Glomerular visceral epithelial cell (primary cell): ENCODE measurements at regions not wholly inside any gene's neighbourhood (a gene's known extent, or its start where the extent isn't known, plus 50 kb on each side); places are given as distances from the start of the nearest gene placed in this dataset.
A peak's percentile ranks its signal among the peaks of the same experiment; 100 is the strongest.

Source experiments
- DNase-seq: peaks from one replicate; pipeline ENCODE4 v3.0.0-alpha.2; 2016; ENCODE audit errors: extremely low spot score

DNA sequence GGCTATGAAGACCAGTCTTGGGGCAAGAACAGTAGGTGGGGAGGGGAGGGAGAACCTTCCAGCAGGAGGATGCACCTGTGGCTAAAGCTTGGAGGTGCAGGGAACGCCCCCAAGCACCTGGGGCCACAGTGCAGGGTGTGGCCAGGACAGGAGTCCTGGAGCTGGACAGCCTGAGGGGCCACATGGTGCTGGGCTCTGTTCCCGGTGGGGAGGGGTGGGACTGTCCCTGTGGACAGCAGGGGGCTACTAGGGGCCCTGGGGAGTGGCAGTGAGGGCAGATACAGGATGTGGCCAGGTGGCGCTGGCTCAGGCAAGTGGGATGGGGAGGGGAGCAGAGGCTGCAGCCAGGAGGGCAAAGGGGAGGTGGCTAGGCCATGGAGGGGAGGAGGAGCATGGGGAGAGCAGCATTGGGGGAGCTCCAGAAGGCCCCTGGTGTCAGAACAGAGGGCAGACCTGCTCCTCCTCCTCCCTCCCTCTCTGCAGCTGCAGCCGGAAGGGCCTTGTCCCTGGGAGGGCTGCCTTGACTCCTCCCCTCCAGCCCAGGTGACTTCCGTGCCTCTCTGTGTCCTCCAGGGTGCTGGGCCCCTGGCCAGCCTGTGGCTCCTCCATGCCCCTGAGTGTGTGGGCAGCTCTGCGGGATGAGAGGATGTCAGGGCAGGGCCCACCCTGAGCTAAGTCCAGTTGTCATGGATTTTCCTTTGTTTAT lies 68.4 kb upstream of the DLK1 start:
- DNase-seq, result no peak

DNA sequence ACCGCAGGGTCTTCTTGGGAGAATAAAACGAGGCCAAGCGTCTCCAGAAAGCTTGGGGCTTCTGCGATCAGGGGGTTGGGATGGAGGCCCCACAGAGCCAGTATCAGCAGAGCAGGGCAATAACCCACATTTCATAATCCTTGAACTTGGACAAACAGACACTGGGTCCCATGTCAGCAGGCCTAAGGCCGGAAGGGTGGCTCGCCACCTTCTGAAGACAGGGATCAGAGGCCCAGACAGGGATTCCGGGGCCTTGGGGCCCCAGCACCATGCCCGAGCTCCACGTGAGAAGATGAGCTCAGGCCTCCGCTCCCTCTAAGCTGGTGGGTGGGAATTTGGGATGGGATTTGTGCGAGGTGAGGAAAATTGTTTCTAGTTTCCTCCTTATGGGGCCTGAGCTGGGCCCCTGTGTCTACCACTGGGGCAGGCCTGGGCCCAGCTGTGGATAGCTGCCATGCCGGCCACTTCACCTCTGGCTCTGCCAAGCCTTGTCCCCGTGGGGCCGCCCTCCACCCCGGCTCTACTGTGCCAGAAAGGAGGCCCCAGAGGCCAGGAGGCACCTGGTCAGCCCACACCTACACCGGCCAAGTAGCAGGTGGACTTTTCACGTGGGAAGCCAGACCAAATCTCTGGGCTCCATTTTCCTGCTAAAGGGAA lies 67.2 kb upstream of the DLK1 start:
- no peak for DNase-seq

DNA sequence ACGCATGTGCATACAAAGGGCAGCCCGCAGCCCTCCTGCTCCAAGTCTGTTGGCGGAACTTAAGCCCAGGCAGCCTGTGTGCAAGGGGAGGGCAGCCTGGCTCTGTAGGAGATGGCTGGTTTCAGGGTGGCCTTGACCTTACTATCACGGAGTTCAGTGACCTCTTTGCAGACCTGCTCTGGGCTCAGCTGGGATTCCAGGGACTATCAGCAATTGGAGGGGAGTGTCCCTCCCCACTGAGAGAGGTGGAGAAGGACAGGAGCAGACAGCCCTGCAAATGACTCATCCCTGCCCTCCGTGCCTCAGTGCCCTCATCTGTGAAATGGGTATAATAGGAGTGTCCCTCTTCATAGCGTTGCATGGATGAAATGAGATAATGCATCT lies 66.2 kb upstream of the DLK1 start:
- DNase-seq, result no peak

DNA sequence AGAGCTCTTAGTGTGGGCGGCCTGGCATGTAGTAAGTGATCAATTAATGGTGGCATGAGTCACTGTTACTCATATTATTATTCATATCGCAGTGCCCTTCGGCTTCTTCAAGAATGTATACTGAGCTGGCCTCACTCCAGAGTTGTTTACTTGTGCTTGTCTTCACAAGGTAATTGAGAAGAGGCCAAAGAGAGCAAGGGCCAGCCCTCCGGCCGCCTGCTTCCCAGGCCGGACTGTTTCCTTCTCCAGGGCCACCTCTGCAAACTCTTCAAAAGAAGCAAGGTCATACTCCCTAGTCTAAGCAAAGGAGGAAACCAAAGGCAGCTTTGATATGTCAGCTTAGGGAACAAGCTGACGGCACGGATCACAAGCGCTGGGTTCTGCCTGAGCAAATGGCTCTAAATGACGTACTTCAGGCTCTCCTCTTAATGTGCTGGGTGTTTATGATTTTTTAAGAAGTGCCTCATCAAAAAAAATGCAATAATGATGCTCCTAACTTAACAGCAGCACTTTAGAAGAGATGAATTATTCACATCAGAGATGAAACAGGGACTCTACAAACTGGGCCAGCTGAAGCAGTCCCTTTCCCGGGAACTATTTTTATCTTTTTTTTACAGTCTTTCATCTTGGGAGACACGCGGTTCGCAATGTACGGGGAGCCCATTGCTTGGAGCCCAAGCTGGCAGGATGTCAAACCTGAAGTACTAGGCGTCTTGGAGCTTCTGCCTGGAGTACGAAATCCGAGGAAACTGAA lies 65.6 kb upstream of the DLK1 start:
- DNase-seq, result no peak

DNA sequence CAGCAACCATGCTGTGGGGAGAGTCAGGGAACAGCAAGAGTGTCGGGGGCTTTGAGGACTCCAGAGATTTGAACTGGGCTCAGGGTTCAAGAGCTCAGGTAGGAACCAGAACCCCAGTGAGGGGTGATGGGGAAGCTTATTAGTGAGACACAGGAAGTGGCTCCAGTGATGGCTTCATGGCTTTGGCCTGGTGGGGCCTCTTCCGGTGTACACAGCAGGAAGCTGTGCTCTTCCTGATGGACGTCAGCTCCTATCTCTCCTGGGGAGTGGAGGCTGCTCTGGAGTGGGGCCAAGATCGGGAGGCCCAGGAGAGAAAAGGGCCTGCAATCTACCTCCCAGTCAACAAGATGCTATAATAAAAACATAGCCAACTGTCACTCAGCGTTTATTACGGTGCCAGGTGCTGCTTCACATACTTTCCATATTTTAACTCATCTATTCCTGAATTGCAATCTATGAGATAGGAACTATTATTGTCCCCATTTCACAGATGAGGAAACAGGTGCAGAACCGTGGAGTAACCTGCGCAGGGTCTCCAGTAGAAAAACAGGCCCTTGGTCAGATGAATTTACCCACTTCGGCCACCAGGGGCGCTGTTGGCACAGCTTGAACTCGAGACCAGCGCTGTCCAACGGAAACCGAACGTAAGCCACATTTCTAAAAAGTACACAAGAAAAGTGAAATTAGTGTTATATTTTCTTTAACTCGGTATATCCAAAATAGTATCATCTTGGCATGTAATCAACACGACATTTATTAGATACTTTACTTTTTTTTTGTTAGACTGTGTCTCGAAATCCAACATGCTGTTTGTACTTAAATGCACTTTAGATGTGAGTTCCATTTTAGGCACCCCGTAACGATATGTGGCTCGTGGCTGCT lies 63.6 kb upstream of the DLK1 start:
- peak; percentile 57 for DNase-seq

DNA sequence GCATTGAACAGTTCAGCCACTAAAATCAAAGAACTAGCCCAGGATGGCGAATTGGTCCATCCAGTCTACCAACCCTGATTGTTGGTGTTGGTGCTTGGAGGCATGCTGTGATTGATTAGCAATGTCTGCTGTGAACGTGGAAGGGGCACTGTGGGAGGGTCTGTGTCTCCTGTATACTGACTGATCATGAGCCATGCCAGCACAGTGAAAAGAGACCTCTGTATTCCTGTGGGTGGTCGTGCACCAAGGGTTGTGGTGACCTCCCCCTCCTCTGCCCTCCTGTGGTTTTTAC lies 63.0 kb upstream of the DLK1 start:
- no peak for DNase-seq

DNA sequence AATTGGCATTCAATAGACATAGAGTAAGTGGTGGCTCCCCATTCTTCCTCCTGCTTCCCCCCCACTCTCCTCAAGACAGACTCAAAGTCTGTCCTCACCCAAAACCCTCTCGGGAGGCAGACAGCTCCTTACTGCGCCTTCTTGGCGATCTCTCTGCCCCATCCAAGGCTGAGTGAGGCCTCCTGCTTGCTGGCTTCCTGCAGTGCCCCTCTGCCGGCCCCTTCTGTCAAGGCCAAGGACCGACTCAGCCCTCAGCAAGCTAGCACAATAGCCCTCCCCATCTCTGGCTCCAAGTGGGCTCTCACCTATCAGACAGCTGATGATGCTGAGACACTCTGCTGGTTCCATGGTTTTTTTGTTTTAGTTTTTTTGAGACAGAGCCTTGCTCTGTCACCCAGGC lies 62.5 kb upstream of the DLK1 start:
- DNase-seq, result no peak

DNA sequence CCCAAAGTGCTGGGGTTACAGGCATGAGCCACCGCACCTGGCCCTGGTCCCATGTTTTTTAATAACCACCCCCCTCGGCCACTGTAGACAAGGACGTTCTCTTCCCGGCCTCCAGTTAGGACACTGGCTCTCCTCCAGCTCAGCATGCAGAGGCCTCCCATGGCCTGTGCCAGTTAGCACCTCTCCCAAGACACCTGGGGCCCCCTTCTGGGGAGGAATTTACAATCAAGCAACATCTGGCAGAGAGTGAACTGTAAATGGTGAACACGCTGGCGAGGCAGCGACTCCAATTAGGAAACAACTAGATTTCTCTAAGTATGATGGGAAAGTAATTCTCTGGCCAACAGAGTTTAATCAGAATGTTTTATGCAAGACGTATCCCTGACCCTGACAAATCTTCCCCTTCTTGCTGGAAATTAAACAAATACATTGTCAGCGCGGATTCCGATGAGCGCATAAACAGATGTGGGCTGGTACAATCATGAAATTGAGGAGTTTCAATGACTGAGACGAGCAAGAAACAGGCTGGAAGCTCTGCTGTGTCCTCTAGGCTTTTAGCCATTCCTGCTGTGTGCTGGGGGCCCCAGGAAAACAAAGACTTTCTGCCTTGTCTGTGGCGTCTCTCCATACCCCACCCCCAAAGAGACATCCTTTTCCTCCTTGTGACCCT lies 61.7 kb upstream of the DLK1 start:
- DNase-seq, result no peak

DNA sequence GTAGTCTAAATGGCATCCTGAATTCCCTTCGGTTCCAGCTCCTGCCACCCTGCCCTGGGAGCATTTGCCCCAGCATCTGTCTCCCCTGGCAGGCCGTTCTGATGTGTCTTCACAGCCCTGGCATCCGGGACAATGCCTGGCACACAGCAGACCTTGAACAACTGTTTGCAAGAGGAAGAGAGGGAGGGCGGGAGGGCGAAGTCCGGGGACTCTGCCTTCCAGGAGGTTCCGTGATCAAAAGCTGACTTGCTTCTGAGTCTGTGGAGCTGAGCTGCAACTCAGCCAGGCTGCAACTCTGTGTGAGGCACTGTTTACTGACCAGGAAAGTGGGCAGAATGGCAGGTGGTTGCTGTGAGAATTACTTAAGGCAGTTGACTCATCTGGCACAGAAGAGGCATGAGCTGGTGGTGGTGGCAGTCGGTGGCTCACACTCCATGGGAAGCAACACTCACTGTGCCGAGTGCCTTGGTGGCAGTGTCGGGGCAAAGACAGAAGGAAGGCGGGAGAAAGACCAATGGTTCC lies 61.1 kb upstream of the DLK1 start:
- DNase-seq, result no peak

DNA sequence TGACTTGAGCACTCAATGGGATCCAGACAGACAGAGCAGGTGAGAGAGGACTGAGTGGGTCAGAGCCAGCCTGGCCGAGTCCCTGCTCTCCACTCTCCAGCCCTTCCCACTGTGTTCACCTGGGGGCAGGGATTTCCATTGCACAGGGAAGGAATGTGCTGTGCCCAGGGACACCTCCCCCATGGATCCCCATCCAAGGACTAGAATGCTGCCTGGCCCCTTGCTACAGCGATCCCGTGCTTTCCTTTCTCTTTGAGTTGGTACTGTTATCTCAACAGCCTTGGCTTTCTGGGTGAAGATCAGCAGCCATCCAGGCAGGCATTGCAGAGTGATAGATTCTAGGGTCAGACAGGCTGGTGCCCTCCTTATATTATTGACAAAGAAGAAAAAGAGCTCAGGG lies 60.3 kb upstream of the DLK1 start:
- DNase-seq, result no peak

DNA sequence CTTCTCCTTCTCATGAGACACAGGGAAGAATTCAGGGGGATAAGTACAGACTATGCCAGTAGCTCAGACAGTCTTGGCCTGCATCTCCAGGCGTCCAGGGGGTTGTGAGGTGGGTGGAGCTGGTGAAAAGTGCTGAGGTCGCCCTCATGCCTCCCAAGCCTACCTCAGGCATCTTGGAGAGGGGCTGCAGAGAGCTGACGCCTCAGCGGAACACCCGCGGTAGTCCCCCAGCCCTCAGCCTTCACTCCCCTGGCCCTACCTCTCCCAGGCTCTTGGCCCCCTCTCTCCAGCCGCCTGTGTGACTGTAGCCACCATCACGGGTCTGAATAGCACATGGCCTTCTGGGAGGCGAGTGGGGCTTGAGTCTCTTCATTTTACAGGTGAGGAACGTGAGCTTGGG lies 59.8 kb upstream of the DLK1 start:
- no peak for DNase-seq

DNA sequence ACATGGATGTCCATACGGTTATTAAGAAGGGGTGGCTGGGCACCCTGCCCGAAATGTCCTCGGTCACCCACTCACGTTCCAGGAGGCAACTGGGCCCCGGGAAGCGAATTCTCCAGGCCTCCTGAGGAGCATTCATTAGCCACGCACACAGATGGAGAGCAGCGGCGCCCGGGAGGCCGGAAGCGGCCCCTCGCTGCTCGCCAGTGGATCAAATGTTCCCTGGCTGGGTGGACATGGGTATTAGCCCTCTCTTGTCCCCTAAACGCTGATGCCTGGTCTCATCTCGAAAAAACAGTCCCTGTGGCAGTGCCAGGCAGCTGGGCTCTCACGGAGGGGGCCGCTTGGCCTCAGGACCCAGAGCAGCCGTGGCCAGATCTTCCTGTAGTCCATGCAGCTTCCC lies 59.0 kb upstream of the DLK1 start:
- DNase-seq, result no peak

DNA sequence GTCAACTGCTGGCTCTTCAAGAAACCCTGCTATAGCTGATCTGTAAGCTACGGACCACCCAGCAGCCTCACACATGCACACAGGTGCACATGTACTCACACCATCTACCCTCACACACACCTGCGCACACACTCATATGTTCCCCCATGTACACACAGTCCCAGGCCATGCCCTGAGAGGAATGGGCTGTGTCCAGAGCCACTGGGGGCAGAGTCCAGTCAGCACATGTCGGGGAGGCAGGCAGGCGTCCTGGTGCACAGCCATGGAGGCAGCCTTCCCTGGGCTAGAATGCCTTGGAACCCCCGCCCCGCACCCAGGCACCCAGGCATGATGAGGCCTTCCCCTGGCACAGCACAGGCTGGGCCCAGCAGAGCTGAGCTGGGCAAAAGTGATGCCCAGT lies 58.3 kb upstream of the DLK1 start:
- DNase-seq, result no peak

DNA sequence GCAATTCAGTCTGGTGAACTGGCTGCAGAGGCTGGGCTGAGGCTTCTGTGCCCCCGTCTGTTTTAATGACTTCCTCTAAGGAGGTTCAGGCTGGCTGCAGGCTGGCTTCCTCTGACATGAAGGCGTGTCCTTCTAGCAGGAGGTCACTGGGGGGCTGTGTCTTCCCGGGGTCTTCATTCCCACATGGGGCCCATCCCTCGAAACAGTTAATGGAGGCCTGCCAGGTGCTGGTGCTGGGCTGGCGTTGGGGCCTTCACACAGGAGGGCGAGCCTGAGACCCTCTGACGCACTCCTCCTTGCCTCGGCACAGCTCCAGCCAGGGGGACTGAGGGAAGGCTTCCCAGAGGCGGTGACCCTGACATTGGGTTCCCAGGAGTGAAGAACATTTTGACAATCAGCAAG lies 57.7 kb upstream of the DLK1 start:
- DNase-seq, result no peak

DNA sequence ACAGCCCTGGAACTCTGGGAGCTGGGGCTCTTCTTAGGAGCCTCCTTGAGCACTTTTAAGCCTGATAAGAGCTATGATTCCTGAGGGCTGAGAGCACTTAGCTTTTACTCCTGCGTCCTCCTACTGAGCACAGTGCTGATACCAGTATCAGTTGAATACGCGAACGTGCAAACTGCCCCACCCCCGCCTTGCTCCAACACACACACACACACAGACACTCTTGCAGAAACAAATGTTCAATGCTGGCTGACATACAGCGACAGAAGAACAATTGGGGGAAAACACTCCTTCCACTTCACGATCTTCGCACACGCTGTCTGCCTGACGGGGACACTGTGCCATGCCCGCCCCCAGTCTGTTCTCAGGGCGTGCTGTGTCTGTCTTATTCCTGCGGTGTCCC lies 57.2 kb upstream of the DLK1 start:
- no peak for DNase-seq

DNA sequence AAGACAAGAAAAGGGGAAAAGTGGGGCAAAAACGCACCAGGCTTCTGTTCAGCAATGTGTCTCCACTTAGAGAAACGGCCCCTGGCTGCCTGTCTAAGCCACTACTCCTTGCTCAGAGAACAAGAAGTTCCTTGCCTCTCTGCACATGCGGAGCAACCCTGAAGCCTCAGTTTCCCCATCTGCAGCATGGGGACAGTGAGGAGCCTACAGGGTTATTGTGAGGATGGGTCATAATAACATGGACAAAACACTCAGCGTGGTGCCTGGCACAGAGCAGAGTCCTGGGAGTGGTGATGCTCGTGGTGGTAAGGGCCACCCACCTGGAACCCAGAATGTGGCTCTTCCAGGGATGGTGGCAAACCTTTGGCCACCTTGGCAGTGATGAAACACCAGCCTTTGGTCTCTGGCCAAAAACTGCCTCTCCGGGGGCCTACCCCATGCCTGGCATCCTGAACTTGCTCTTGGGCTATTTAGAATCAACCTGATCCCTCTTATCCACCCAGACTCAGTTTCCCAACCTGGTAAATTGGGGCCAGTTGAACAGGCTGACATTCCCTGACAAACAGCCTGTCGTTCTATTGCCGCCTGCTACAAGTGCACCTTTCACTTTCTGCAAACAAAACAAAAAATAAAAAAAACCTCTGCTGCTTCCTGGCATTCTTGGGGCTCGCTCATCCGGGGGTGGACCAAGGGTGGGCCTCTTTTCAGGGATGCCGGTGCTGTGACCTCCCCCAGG lies 56.5 kb upstream of the DLK1 start:
- DNase-seq, result no peak

DNA sequence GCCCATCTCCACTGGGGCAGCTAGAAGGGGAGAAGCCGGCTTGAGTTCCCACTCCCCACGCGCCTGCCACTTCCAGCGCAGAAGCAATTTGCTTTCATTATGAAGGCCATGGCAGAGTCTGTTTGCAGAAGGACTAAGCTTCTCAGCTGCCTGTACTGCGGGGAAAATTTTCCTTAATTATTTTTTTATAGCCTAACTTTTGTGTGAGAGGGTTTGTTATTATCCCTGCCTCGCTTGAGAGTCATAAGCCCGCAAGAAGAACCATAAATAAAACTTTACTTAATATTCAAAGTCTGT lies 56.0 kb upstream of the DLK1 start:
- DNase-seq, result no peak

DNA sequence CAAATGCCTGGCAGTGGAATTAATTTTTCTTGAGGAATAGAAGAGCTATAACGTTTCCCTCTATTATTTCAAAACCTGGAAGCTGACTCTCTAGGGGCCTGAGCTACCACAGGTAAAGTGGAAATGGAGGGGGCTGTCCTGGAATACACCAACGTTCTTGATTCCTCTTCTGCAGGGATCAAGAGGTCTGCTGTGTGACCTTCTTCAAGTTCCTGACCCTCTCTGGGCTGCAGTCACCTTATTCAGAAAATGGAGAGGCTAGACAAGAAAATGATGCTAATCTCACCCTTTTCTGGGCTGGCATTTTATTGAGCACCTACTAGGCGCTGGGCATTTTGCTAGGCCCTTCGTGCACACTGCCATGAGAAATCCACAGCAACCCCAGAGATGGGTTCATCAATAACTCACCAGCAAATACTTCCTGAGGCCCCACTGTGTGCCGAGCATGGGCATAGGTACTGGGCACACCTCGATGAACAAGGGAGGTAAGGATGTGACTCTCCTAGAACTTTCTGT lies 55.2 kb upstream of the DLK1 start:
- DNase-seq, result no peak

DNA sequence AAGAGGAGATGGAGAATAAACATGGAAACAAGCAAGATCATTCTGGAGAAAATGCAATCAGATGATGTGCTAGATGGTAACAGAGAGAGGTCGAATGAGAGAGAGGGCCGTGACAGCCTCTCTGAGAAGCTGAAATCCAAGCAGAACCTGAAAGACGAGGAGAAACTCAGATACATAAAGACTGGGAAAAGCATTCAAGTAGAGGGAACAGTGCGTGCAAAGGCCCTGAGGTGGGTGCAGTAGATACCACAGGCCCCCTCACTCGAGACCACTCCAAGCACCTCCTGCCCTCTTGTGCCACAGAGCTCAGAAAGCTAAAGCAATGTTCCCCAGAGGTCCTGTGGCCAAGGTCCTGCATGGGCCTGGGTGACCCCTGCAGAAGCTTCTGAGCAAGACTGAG lies 54.8 kb upstream of the DLK1 start:
- DNase-seq, result no peak

DNA sequence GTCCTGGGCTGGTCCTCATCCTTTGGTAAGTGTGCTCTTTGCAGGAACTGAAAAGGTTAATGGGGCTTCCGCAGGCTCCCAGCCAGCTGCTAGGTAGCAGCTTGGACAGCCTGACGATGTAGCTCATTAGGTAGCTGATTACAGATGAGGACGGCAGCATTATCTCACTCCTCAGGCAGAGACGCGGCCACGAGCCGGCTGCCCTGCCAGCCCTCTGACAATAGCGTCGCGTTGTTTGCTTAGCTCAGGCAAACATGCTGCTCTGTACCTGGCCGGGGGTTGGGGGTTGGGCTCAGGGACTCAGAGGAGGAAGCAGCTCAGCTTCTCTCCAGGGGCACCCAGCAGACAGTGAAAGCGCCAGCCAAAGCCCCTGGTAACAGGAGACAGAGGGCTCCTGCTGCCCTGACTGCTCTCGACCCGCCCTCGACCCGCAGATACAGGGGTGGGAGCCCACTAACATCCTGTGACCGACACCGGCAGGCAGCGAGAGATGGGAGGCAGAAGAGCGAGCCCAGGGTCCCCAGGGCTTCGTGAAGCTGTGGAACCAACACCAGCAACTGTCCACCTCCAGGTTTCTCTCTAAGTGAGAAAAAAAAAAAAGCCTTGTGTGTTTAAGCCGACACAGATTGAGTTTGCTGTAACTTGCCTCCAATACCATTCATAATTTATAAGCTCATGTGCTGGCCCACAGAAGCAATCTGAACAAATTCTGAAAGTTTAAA lies 53.4 kb upstream of the DLK1 start:
- DNase-seq, result no peak
